ENCODE measurements at regions not wholly inside any gene's neighbourhood (a gene's known extent, or its start where the extent isn't known, plus 50 kb on each side); places are given as distances from the start of the nearest gene placed in this dataset.
"Not testable (repeated sequence)": the region's sequence is repeated elsewhere in the genome, so short reads cannot be mapped to it uniquely, and the experiment has no call there.

DNA sequence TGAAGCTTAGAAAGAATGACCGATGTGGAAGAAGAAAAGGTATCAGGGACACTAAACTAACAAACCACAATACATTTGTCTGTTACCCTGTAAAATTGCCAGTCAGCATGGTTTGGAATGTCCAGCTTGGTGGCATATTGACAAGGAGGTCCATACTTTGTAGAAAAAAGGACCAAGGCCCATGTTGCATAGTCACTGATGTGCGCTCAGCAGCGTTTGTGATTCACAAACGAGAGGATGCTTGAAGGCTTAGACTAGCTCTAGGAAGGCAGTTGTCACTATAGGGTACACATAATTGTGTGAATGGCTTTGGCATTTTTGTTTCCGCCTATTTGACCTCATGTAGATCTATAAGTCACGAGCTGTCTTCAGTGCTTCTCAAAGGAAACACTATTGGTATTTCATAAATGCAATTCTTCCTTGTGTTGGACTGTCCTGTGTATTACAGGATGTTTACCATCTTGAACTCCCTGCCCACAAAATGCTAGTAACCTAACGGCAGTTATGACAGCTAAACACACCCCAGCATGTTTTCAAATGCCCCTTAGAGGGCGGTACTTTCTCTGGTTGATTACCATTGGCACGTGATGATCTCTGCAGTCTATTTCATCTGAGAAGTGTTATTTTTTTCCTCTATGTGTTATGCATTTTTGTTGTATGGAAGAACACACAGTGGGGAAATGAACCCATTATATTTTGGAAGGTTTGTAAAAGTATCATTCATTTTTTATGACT, 304.2 kb downstream of the CYRIA start:
- no peak for DNase-seq
- no peaks in the 10 kb centered on the region for H3K9me3 ChIP-seq (ENCODE audit: control insufficient read depth, low read length, poor library complexity, severe bottlenecking)
- Mint-ChIP-seq H3K4me1 (no peaks in the 10 kb centered on the region), H3K27me3 (no peaks in the 10 kb centered on the region), H3K4me3 (no peak overlapping the region), H3K36me3 (ENCODE audit: low read depth) (no peaks in the 10 kb centered on the region), H3K27ac (no peak overlapping the region)
- no peak for ATAC-seq

DNA sequence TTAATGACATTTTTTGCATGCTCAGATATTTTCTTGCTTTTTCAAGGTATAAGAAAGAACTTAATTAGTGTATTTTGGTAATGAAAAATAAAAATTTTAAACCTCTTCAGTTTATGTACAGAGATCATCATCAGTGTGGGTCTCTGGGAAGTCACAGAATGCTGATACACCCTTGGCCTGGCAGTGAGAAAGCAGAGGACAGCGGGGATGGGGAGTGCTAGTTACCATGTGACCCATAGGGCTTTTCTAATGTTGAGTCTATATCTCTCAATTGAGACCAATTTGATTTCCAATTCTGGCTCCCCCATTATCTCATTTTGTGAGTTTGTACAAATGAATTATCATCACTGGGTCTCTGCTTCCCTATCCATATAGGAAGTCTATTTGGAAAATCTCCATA, 305.7 kb downstream of the CYRIA start:
- no peak for DNase-seq
- no peak overlapping the region for H3K27ac Mint-ChIP-seq
- H3K9me3 ChIP-seq (ENCODE audit: control insufficient read depth, low read length, poor library complexity, severe bottlenecking) = no peaks in the 10 kb centered on the region
- H3K4me3 Mint-ChIP-seq = no peak overlapping the region
- H3K4me1 Mint-ChIP-seq = no peaks in the 10 kb centered on the region
- H3K27me3 Mint-ChIP-seq = no peaks in the 10 kb centered on the region
- H3K36me3 Mint-ChIP-seq (ENCODE audit: low read depth) = no peaks in the 10 kb centered on the region
- ATAC-seq = no peak

DNA sequence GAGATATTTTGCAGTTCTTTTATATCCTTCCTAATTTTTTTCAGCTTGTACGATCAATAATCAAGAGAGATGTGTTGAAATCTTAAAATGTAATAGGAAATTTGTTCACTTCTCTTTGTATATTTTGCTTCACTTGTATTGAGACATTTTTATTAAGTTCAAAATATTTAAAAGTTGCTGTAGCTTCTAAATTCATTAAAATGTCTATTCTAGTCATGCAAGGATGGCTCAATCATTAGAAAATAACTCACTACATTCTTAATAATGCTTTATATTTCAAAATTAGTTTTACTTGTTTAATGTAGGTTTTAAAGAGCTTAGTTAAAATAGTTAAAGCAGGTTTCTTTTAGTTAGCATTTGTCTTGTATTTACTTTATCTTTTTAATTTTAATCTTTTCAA, 308.4 kb downstream of the CYRIA start:
- no peak for ATAC-seq
- Mint-ChIP-seq H3K27me3 (no peaks in the 10 kb centered on the region), H3K27ac (no peak overlapping the region), H3K4me3 (no peak overlapping the region), H3K36me3 (ENCODE audit: low read depth) (no peaks in the 10 kb centered on the region), H3K4me1 (no peaks in the 10 kb centered on the region)
- H3K9me3 ChIP-seq (ENCODE audit: control insufficient read depth, low read length, poor library complexity, severe bottlenecking) = no peaks in the 10 kb centered on the region
- no peak for DNase-seq

- Mint-ChIP-seq H3K27ac (no peak overlapping the region), H3K4me3 (no peak overlapping the region), H3K4me1 (no peaks in the 10 kb centered on the region), H3K36me3 (ENCODE audit: low read depth) (no peaks in the 10 kb centered on the region), H3K27me3 (no peaks in the 10 kb centered on the region)
- ATAC-seq (no peak), DNase-seq (no peak)
- H3K9me3 ChIP-seq (ENCODE audit: control insufficient read depth, low read length, poor library complexity, severe bottlenecking) = no peaks in the 10 kb centered on the region
Measured at GRCh38 chr2:16351541-16351940, 314.1 kb downstream of the CYRIA start.

- Mint-ChIP-seq H3K36me3 (ENCODE audit: low read depth) (no peaks in the 10 kb centered on the region), H3K4me3 (no peak overlapping the region), H3K4me1 (no peaks in the 10 kb centered on the region), H3K27ac (no peak overlapping the region), H3K27me3 (no peaks in the 10 kb centered on the region)
- ATAC-seq (no peak), DNase-seq (no peak)
- H3K9me3 ChIP-seq (ENCODE audit: control insufficient read depth, low read length, poor library complexity, severe bottlenecking) = no peaks in the 10 kb centered on the region
Measured at GRCh38 chr2:16351137-16351536, 314.5 kb downstream of the CYRIA start.

GRCh38 chr2:16350211-16350610, 315.4 kb downstream of the CYRIA start:
- H3K4me1 Mint-ChIP-seq = no peaks in the 10 kb centered on the region
- no peaks in the 10 kb centered on the region for H3K27me3 Mint-ChIP-seq
- H3K4me3 Mint-ChIP-seq = no peak overlapping the region
- H3K36me3 Mint-ChIP-seq (ENCODE audit: low read depth) = no peaks in the 10 kb centered on the region
- no peak for ATAC-seq
- no peaks in the 10 kb centered on the region for H3K9me3 ChIP-seq (ENCODE audit: control insufficient read depth, low read length, poor library complexity, severe bottlenecking)
- no peak for DNase-seq
- H3K27ac Mint-ChIP-seq = no peak overlapping the region

GRCh38 chr2:16349811-16350210, 315.8 kb downstream of the CYRIA start:
- Mint-ChIP-seq H3K4me3 (no peak overlapping the region), H3K4me1 (no peaks in the 10 kb centered on the region), H3K27ac (no peak overlapping the region), H3K36me3 (ENCODE audit: low read depth) (no peaks in the 10 kb centered on the region), H3K27me3 (no peaks in the 10 kb centered on the region)
- ATAC-seq (no peak), DNase-seq (no peak)
- H3K9me3 ChIP-seq (ENCODE audit: control insufficient read depth, low read length, poor library complexity, severe bottlenecking) = no peaks in the 10 kb centered on the region

DNA sequence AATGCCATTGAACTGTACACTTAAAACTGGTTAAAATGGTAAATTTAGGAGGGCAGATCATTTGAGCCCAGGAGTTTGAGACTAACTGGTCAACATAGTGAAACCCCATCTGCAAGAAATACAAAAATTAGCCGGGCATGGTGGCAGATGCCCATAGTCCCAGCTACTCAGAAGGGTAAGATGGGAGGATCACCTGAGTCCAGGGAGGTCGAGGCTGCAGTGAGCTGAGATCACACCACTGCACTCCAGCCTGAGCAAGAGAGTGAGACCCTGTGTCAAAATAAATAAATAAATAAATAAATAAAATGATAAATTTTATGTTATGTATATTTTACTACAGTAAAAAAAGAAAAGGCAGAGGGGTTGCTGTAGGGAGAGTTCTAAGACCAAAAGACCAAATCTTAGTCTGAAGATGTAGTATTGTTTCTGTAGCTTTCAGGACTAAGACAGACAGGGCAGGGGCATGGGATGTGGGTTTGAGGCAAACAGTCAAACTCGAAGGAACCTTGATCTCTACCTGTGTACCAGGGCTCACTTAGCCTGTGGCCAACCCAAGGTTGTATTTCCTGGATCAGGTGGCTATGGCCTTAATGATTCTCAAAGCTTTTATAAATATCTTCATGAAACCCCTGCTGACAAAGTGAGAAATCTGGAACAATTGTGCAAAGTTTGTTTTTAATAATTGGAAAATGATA, 316.7 kb downstream of the CYRIA start:
- Mint-ChIP-seq H3K27ac (no peak overlapping the region), H3K36me3 (ENCODE audit: low read depth) (no peaks in the 10 kb centered on the region), H3K4me1 (no peaks in the 10 kb centered on the region), H3K27me3 (no peaks in the 10 kb centered on the region), H3K4me3 (no peak overlapping the region)
- DNase-seq = no peak
- H3K9me3 ChIP-seq (ENCODE audit: control insufficient read depth, low read length, poor library complexity, severe bottlenecking) = no peaks in the 10 kb centered on the region
- ATAC-seq = no peak

- no peaks in the 10 kb centered on the region for H3K4me1 Mint-ChIP-seq
- H3K4me3 Mint-ChIP-seq = no peak overlapping the region
- no peak overlapping the region for H3K27ac Mint-ChIP-seq
- no peaks in the 10 kb centered on the region for H3K36me3 Mint-ChIP-seq (ENCODE audit: low read depth)
- H3K9me3 ChIP-seq (ENCODE audit: control insufficient read depth, low read length, poor library complexity, severe bottlenecking) = no peaks in the 10 kb centered on the region
- no peak for DNase-seq
- no peak for ATAC-seq
- no peaks in the 10 kb centered on the region for H3K27me3 Mint-ChIP-seq
Measured at GRCh38 chr2:16346671-16347070, 319.0 kb downstream of the CYRIA start.

- H3K27me3 Mint-ChIP-seq; H3K4me3 Mint-ChIP-seq; ATAC-seq; H3K9me3 ChIP-seq (ENCODE audit: control insufficient read depth, low read length, poor library complexity, severe bottlenecking); DNase-seq; H3K27ac Mint-ChIP-seq; H3K4me1 Mint-ChIP-seq; H3K36me3 Mint-ChIP-seq (ENCODE audit: low read depth): not testable (repeated sequence)
Measured at GRCh38 chr2:16345231-16345630, 320.4 kb downstream of the CYRIA start.

DNA sequence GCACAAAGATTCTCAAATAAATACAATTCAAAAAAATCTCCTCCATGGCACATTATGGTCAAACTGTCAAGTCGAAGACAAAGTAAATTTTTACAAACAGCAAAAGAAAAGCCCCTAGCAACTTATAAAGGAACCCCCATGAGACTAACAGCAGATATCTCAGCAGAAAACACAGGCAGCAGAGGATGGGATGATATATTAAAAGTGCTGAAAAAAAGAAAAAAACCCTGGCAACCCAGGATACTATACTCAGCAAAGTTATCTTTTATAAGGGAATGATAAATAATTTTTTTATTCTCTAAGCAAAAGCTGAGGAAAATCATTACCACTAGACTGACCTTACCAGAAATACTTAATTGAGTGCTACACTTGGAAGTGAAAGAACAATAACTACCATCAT, 326.4 kb downstream of the CYRIA start:
- Mint-ChIP-seq H3K4me3 (no peak overlapping the region), H3K27me3 (no peaks in the 10 kb centered on the region), H3K4me1 (no peaks in the 10 kb centered on the region), H3K27ac (no peak overlapping the region), H3K36me3 (ENCODE audit: low read depth) (no peaks in the 10 kb centered on the region)
- no peaks in the 10 kb centered on the region for H3K9me3 ChIP-seq (ENCODE audit: control insufficient read depth, low read length, poor library complexity, severe bottlenecking)
- ATAC-seq (no peak), DNase-seq (no peak)

GRCh38 chr2:16338026-16338425, 327.6 kb downstream of the CYRIA start:
- H3K9me3 ChIP-seq (ENCODE audit: control insufficient read depth, low read length, poor library complexity, severe bottlenecking) = no peaks in the 10 kb centered on the region
- no peak for ATAC-seq
- Mint-ChIP-seq H3K4me3 (no peak overlapping the region), H3K27ac (no peak overlapping the region), H3K27me3 (no peaks in the 10 kb centered on the region), H3K4me1 (no peaks in the 10 kb centered on the region), H3K36me3 (ENCODE audit: low read depth) (no peaks in the 10 kb centered on the region)
- DNase-seq = no peak

- Mint-ChIP-seq H3K27ac (no peak overlapping the region), H3K36me3 (ENCODE audit: low read depth) (no peaks in the 10 kb centered on the region), H3K27me3 (no peaks in the 10 kb centered on the region), H3K4me1 (no peaks in the 10 kb centered on the region), H3K4me3 (no peak overlapping the region)
- H3K9me3 ChIP-seq (ENCODE audit: control insufficient read depth, low read length, poor library complexity, severe bottlenecking) = no peaks in the 10 kb centered on the region
- ATAC-seq (no peak), DNase-seq (no peak)
Measured at GRCh38 chr2:16336916-16337315, 328.7 kb downstream of the CYRIA start.

- Mint-ChIP-seq H3K4me1 (no peaks in the 10 kb centered on the region), H3K4me3 (no peak overlapping the region), H3K27me3 (no peaks in the 10 kb centered on the region), H3K27ac (no peak overlapping the region), H3K36me3 (ENCODE audit: low read depth) (no peaks in the 10 kb centered on the region)
- ATAC-seq (no peak), DNase-seq (no peak)
- H3K9me3 ChIP-seq (ENCODE audit: control insufficient read depth, low read length, poor library complexity, severe bottlenecking) = no peaks in the 10 kb centered on the region
Measured at GRCh38 chr2:16336491-16336890, 329.1 kb downstream of the CYRIA start.

All from T-helper 17 cell (primary cell).